NCI-H1105 treated with DMSO at 0.1 percent for 48 hours (cell line): ENCODE measurements at regions not wholly inside any gene's neighbourhood (a gene's known extent, or its start where the extent isn't known, plus 50 kb on each side); places are given as distances from the start of the nearest gene placed in this dataset.
"Not testable (repeated sequence)": the region's sequence is repeated elsewhere in the genome, so short reads cannot be mapped to it uniquely, and the experiment has no call there.

Experiments
- DNase-seq: peaks from one replicate; lab custom pipeline; 2025; lab: John Stamatoyannopoulos, UW

- DNase-seq = no peak
Measured at GRCh38 chr2:36302911-36303310, 52.7 kb upstream of the CRIM1 start.

GRCh38 chr2:36301843-36302242 lies 53.7 kb upstream of the CRIM1 start:
- DNase-seq = no peak

GRCh38 chr2:36300697-36301096 lies 54.9 kb upstream of the CRIM1 start:
- no peak for DNase-seq

GRCh38 chr2:36296798-36297197 lies 58.8 kb upstream of the CRIM1 start:
- DNase-seq = no peak

- DNase-seq = no peak
Measured at GRCh38 chr2:36294316-36294721, 61.3 kb upstream of the CRIM1 start.

GRCh38 chr2:36290306-36290856 lies 65.2 kb upstream of the CRIM1 start:
- no peak for DNase-seq

GRCh38 chr2:36289731-36290130 lies 65.8 kb upstream of the CRIM1 start:
- DNase-seq = no peak

- DNase-seq = no peak
Measured at GRCh38 chr2:36287363-36288275, 68.0 kb upstream of the CRIM1 start.

GRCh38 chr2:36279506-36279905 lies 76.1 kb upstream of the CRIM1 start:
- DNase-seq = not testable (repeated sequence)

- no peak for DNase-seq
Measured at GRCh38 chr2:36277881-36278523, 77.6 kb upstream of the CRIM1 start.

GRCh38 chr2:36277146-36277808 lies 78.3 kb upstream of the CRIM1 start:
- no peak for DNase-seq

GRCh38 chr2:36271266-36271665 lies 84.3 kb upstream of the CRIM1 start:
- DNase-seq = no peak

- no peak for DNase-seq
Measured at GRCh38 chr2:36270758-36271157, 84.8 kb upstream of the CRIM1 start.

GRCh38 chr2:36267194-36267593 lies 88.4 kb upstream of the CRIM1 start:
- DNase-seq = no peak

- no peak for DNase-seq
Measured at GRCh38 chr2:36266536-36267121, 88.9 kb upstream of the CRIM1 start.

- DNase-seq = no peak
Measured at GRCh38 chr2:36262581-36262980, 93.0 kb upstream of the CRIM1 start.

- no peak for DNase-seq
Measured at GRCh38 chr2:36255863-36256262, 99.7 kb upstream of the CRIM1 start.

GRCh38 chr2:36253086-36253485 lies 102.5 kb upstream of the CRIM1 start:
- no peak for DNase-seq

GRCh38 chr2:36246320-36246990 lies 109.1 kb upstream of the CRIM1 start:
- DNase-seq = no peak

- DNase-seq = no peak
Measured at GRCh38 chr2:36245651-36246050, 109.9 kb upstream of the CRIM1 start.

- DNase-seq = no peak
Measured at GRCh38 chr2:36238106-36238505, 117.5 kb upstream of the CRIM1 start.

GRCh38 chr2:36235882-36236281 lies 119.7 kb upstream of the CRIM1 start:
- no peak for DNase-seq
